ENCODE measurements at regions not wholly inside any gene's neighbourhood (a gene's known extent, or its start where the extent isn't known, plus 50 kb on each side); places are given as distances from the start of the nearest gene placed in this dataset.

DNA sequence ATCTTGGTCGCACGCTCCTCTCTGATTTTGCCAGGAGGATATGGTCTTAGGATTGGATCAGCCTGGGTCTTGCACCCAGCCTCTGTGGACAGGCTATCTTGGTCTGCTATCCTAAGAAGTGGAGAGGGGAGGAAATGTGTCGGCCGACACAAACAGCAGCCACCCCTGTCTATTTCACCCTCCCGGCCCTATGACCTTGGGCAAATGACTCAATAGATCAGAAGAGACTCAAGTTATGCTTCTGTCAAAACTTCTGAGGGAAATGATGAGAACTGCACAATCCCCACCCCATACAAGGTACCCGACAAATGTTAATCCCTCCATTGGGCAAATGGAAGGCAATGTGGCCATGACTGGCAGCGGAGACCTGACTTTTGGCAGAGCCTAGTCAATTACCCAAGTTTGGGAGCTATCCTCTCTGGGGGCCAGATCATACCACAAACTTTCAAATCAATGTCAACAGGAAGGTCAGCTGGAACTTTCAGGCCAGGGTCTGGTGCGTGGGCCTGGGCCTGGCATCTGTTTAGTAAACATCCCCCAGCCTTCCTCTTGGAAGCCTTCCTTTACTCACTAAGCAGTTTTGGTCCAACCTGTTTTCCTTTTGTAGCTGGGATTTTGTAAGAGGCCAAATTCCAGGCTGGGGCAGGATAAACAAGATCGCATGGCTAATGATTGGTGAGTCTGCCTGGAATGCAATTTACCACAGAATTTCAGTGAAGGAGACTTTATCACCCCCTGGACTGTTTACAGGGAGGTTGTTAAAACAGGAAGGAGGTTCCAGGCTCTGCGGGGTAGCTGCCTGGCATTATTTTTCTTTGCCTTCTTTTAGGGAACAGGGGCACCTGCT lies 64.2 kb upstream of the CPEB4 start:
- no peaks in the 10 kb centered on the region for H3K79me2 ChIP-seq (ENCODE audit: low read length)
- H3K27ac ChIP-seq (ENCODE audit: low read length): no peak overlapping the region
- no peak overlapping the region for H3K4me3 ChIP-seq (ENCODE audit: low read length)
- TF ChIP-seq EZH2 (optimal IDR thresholded peaks at IDR 0.05; ENCODE audit: low read depth, low read length): no peak
- TF ChIP-seq EZH2phosphoT487 (IDR thresholded peaks at IDR 0.05; ENCODE audit: low read length): no peak
- TF ChIP-seq, protein P1, sequence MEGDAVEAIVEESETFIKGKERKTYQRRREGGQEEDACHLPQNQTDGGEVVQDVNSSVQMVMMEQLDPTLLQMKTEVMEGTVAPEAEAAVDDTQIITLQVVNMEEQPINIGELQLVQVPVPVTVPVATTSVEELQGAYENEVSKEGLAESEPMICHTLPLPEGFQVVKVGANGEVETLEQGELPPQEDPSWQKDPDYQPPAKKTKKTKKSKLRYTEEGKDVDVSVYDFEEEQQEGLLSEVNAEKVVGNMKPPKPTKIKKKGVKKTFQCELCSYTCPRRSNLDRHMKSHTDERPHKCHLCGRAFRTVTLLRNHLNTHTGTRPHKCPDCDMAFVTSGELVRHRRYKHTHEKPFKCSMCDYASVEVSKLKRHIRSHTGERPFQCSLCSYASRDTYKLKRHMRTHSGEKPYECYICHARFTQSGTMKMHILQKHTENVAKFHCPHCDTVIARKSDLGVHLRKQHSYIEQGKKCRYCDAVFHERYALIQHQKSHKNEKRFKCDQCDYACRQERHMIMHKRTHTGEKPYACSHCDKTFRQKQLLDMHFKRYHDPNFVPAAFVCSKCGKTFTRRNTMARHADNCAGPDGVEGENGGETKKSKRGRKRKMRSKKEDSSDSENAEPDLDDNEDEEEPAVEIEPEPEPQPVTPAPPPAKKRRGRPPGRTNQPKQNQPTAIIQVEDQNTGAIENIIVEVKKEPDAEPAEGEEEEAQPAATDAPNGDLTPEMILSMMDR (IDR thresholded peaks at IDR 0.05; ENCODE audit: low read length): no peak
- no peaks in the 10 kb centered on the region for H3K9me2 ChIP-seq (replicated peaks; ENCODE audit: insufficient read depth, low read length)
- no peak overlapping the region for H3K9ac ChIP-seq (ENCODE audit: low read length)
- H4K20me1 ChIP-seq (ENCODE audit: insufficient read depth, low read length): no peaks in the 10 kb centered on the region
- H2AFZ ChIP-seq (ENCODE audit: low read length): no peak overlapping the region
- no peak overlapping the region for H3K4me2 ChIP-seq (ENCODE audit: low read depth, low read length)
- H3K4me1 ChIP-seq (ENCODE audit: low read length): peaks cover 54% of the 10 kb centered on the region
- no peaks in the 10 kb centered on the region for H3K36me3 ChIP-seq (replicated peaks; ENCODE audit: insufficient read depth, low read length)
- H3K27me3 ChIP-seq (replicated peaks; ENCODE audit: insufficient read depth, low read length): no peaks in the 10 kb centered on the region
- H3K9me3 ChIP-seq (replicated peaks; ENCODE audit: insufficient read depth, low read length): no peaks in the 10 kb centered on the region
- peaks cover 19% of the 10 kb centered on the region for H3F3A ChIP-seq (ENCODE audit: insufficient read depth, low read length)
- no peak for DNase-seq

DNA sequence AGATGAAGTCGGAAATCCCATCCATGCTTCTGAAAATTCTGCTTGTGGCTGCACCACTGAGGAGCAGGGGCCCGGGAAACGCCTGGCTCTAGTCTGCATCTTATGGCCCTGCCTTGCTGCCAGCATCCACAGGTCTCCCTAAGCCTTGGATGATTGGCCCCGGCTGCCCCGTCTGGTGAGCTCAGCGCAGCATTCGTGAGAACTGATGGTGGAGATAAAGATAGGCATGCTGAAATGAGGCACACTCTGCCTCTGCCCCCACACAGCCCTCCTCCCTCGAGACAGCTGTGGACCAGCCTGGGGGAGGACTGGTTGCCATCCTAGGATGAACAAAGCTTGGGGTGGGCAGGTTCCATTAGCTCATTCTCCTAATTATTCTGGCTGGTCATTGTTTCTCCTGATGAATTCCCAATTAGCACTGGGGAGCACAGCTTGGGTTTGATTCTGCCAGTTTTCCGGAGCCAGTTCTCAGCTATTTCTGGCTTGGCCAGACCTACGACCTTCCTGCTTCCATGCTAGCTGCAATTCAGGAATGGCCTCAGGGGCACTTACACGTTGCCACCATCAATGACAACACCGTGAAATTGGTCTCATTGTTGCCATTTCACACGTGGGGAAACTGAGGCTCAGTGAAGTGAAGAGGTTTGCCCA lies 62.8 kb upstream of the CPEB4 start:
- Histone ChIP-seq H3F3A (ENCODE audit: insufficient read depth, low read length) (peaks cover 19% of the 10 kb centered on the region), H3K9me2 (replicated peaks; ENCODE audit: insufficient read depth, low read length) (no peaks in the 10 kb centered on the region), H2AFZ (ENCODE audit: low read length) (no peak overlapping the region), H3K9me3 (replicated peaks; ENCODE audit: insufficient read depth, low read length) (no peaks in the 10 kb centered on the region), H4K20me1 (ENCODE audit: insufficient read depth, low read length) (no peaks in the 10 kb centered on the region), H3K36me3 (replicated peaks; ENCODE audit: insufficient read depth, low read length) (no peaks in the 10 kb centered on the region), H3K4me1 (ENCODE audit: low read length) (peaks cover 52% of the 10 kb centered on the region), H3K27ac (ENCODE audit: low read length) (no peak overlapping the region), H3K4me3 (ENCODE audit: low read length) (no peak overlapping the region), H3K79me2 (ENCODE audit: low read length) (no peaks in the 10 kb centered on the region), H3K27me3 (replicated peaks; ENCODE audit: insufficient read depth, low read length) (no peaks in the 10 kb centered on the region), H3K9ac (ENCODE audit: low read length) (no peak overlapping the region), H3K4me2 (ENCODE audit: low read depth, low read length) (no peak overlapping the region)
- no peak for TF ChIP-seq EZH2phosphoT487 (IDR thresholded peaks at IDR 0.05; ENCODE audit: low read length)
- TF ChIP-seq, protein P1 (IDR thresholded peaks at IDR 0.05; ENCODE audit: low read length): no peak
- TF ChIP-seq EZH2 (optimal IDR thresholded peaks at IDR 0.05; ENCODE audit: low read depth, low read length): no peak
- no peak for DNase-seq

DNA sequence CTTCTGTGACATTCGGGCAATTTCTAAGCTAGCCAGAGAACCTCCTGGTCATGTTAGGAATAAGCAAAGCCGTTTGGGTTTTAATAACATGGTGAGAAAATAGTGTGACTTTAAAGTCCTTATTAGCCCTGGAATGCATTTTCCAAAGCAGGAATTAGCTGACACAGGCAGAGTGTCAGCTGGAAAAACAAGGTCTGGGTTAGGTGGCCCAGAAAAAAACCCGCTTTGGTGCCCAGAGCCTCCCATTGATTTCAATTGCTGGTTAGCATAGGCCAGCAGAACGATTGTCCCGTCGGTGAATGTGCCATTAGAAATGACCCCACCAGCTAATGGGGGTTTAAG lies 62.1 kb upstream of the CPEB4 start:
- Histone ChIP-seq H3K4me2 (ENCODE audit: low read depth, low read length) (no peak overlapping the region), H3K9me3 (replicated peaks; ENCODE audit: insufficient read depth, low read length) (no peaks in the 10 kb centered on the region), H4K20me1 (ENCODE audit: insufficient read depth, low read length) (no peaks in the 10 kb centered on the region), H3K4me3 (ENCODE audit: low read length) (no peak overlapping the region), H3K36me3 (replicated peaks; ENCODE audit: insufficient read depth, low read length) (no peaks in the 10 kb centered on the region), H3K9ac (ENCODE audit: low read length) (no peak overlapping the region), H3K79me2 (ENCODE audit: low read length) (no peaks in the 10 kb centered on the region), H3K27ac (ENCODE audit: low read length) (no peak overlapping the region), H3K9me2 (replicated peaks; ENCODE audit: insufficient read depth, low read length) (no peaks in the 10 kb centered on the region), H3K4me1 (ENCODE audit: low read length) (peaks cover 45% of the 10 kb centered on the region), H3F3A (ENCODE audit: insufficient read depth, low read length) (peaks cover 14% of the 10 kb centered on the region), H2AFZ (ENCODE audit: low read length) (no peak overlapping the region), H3K27me3 (replicated peaks; ENCODE audit: insufficient read depth, low read length) (no peaks in the 10 kb centered on the region)
- TF ChIP-seq EZH2 (optimal IDR thresholded peaks at IDR 0.05; ENCODE audit: low read depth, low read length) (no peak), EZH2phosphoT487 (IDR thresholded peaks at IDR 0.05; ENCODE audit: low read length) (no peak)
- TF ChIP-seq, protein P1 (IDR thresholded peaks at IDR 0.05; ENCODE audit: low read length): no peak
- no peak for DNase-seq
